CD4-positive, CD25-positive, alpha-beta regulatory T cell (primary cell): ENCODE measurements at regions not wholly inside any gene's neighbourhood (a gene's known extent, or its start where the extent isn't known, plus 50 kb on each side); places are given as distances from the start of the nearest gene placed in this dataset.
A peak's percentile ranks its signal among the peaks of the same experiment; 100 is the strongest.

Experiments used
- ATAC-seq, 2 donors: fragments of 150-1000 bp; cut with Tn5 transposase; one replicate each; pipeline ENCODE4 v1.10.0; 2021; ENCODE audit warnings: low read depth in 2 of 2, moderate number of reproducible peaks in 2 of 2, moderate library complexity in 1 of 2
- DNase-seq, 3 donors: peaks; one replicate each; pipeline versions ENCODE4 v3.0.0 to v3.0.0-alpha.2; 2012 to 2022; ENCODE audit warnings: mixed read lengths in 1 of 3
- H3K27ac ChIP-seq: one replicate; pipeline ENCODE4 v1.7.0; 2013; ENCODE audit warnings: mild to moderate bottlenecking, low read length; ENCODE audit not compliant: insufficient read depth, poor library complexity, severe bottlenecking
- H3K27me3 ChIP-seq: one replicate; pipeline ENCODE4 v1.7.0; 2013; ENCODE audit warnings: low read length; ENCODE audit not compliant: control insufficient read depth, insufficient read depth
- H3K36me3 ChIP-seq: one replicate; pipeline ENCODE4 v1.7.0; 2013; ENCODE audit warnings: mild to moderate bottlenecking, low read length, moderate library complexity; ENCODE audit not compliant: control insufficient read depth, insufficient read depth
- H3K4me1 ChIP-seq: 2 replicates; pipeline ENCODE4 v1.7.0; 2013; ENCODE audit warnings: mild to moderate bottlenecking, low read length; ENCODE audit not compliant: insufficient read depth, control insufficient read depth, poor library complexity, severe bottlenecking
- H3K4me3 ChIP-seq: one replicate; pipeline ENCODE4 v1.7.0; 2013; ENCODE audit warnings: low read depth, mild to moderate bottlenecking, low read length, moderate library complexity
- H3K9me3 ChIP-seq, 2 experiments: 1 replicate in 1 of 2; 2 replicates in 1 of 2; pipeline ENCODE4 v1.7.0; 2013; ENCODE audit warnings: low read length in 2 of 2, mild to moderate bottlenecking in 1 of 2, moderate library complexity in 1 of 2; ENCODE audit not compliant: control insufficient read depth in 2 of 2
- H3K27ac Mint-ChIP-seq, 3 donors: one replicate each; pipeline ENCODE4 v1.8.0; 2020 to 2022; ENCODE audit warnings: mild to moderate bottlenecking in 3 of 3, mixed read lengths in 3 of 3, moderate library complexity in 2 of 3
- H3K27me3 Mint-ChIP-seq: one replicate; pipeline ENCODE4 v1.8.0; 2022; ENCODE audit warnings: mild to moderate bottlenecking, mixed read lengths
- H3K36me3 Mint-ChIP-seq: one replicate; pipeline ENCODE4 v1.8.0; 2020; ENCODE audit warnings: mixed read lengths
- H3K4me1 Mint-ChIP-seq, 4 donors: one replicate each; pipeline ENCODE4 v1.8.0; 2020 to 2022; ENCODE audit warnings: mixed read lengths in 4 of 4, mild to moderate bottlenecking in 1 of 4
- H3K4me3 Mint-ChIP-seq, 4 donors: one replicate each; pipeline ENCODE4 v1.8.0; 2020 to 2022; ENCODE audit warnings: mild to moderate bottlenecking in 4 of 4, mixed read lengths in 4 of 4, moderate library complexity in 3 of 4
- H3K9me3 Mint-ChIP-seq, 7 donors: one replicate each; pipeline ENCODE4 v1.8.0; 2020 to 2022; ENCODE audit warnings: mixed read lengths in 7 of 7, mild to moderate bottlenecking in 3 of 7, moderate library complexity in 2 of 7

- no peaks in the 10 kb centered on the region for H3K4me1 ChIP-seq
- ATAC-seq (no peak), DNase-seq (no peak)
- Mint-ChIP-seq H3K9me3 (no peaks in the 10 kb centered on the region), H3K36me3 (peaks cover 6% of the 10 kb centered on the region), H3K27ac (no peak overlapping the region), H3K4me3 (no peak overlapping the region), H3K27me3 (no peaks in the 10 kb centered on the region), H3K4me1 (peaks cover 3 to 13% (median 9%) of the 10 kb centered on the region in 4 donors)
- no peak overlapping the region for H3K4me3 ChIP-seq
- no peak overlapping the region for H3K27ac ChIP-seq
- H3K36me3 ChIP-seq = no peaks in the 10 kb centered on the region
- no peaks in the 10 kb centered on the region for H3K9me3 ChIP-seq
- H3K27me3 ChIP-seq = no peaks in the 10 kb centered on the region
Observed at GRCh38 chr1:222890716-222891115, 75.9 kb downstream of the DISP1 start.

- H3K27ac ChIP-seq = no peak overlapping the region
- H3K27ac Mint-ChIP-seq = no peak overlapping the region
- peaks cover 5% of the 10 kb centered on the region for H3K36me3 Mint-ChIP-seq
- no peak for ATAC-seq
- no peak for DNase-seq
- H3K27me3 Mint-ChIP-seq = no peaks in the 10 kb centered on the region
- H3K4me3 ChIP-seq = no peak overlapping the region
- H3K27me3 ChIP-seq = no peaks in the 10 kb centered on the region
- no peaks in the 10 kb centered on the region for H3K36me3 ChIP-seq
- no peaks in the 10 kb centered on the region for H3K9me3 Mint-ChIP-seq
- no peak overlapping the region for H3K4me3 Mint-ChIP-seq
- peaks cover 3 to 11% (median 8%) of the 10 kb centered on the region in 4 donors for H3K4me1 Mint-ChIP-seq
- no peaks in the 10 kb centered on the region for H3K9me3 ChIP-seq
- no peaks in the 10 kb centered on the region for H3K4me1 ChIP-seq
Observed at GRCh38 chr1:222891578-222891977, 76.7 kb downstream of the DISP1 start.

- no peak overlapping the region for H3K27ac Mint-ChIP-seq
- H3K4me1 Mint-ChIP-seq = peaks cover 3 to 15% (median 13%) of the 10 kb centered on the region in 4 donors
- no peak overlapping the region for H3K4me3 Mint-ChIP-seq
- Histone ChIP-seq H3K27me3 (no peaks in the 10 kb centered on the region), H3K27ac (no peak overlapping the region), H3K36me3 (no peaks in the 10 kb centered on the region), H3K4me1 (no peaks in the 10 kb centered on the region), H3K9me3 (no peaks in the 10 kb centered on the region), H3K4me3 (no peak overlapping the region)
- DNase-seq (no peak), ATAC-seq (no peak)
- H3K27me3 Mint-ChIP-seq = no peaks in the 10 kb centered on the region
- H3K36me3 Mint-ChIP-seq = peaks cover 5% of the 10 kb centered on the region
- H3K9me3 Mint-ChIP-seq = no peaks in the 10 kb centered on the region
Observed at GRCh38 chr1:222892137-222892769, 77.4 kb downstream of the DISP1 start.

- ATAC-seq (no peak), DNase-seq (no peak)
- H3K4me1 Mint-ChIP-seq = peaks cover 3 to 23% (median 18%) of the 10 kb centered on the region in 4 donors
- H3K9me3 ChIP-seq = no peaks in the 10 kb centered on the region
- no peak overlapping the region for H3K27ac Mint-ChIP-seq
- no peak overlapping the region for H3K27ac ChIP-seq
- no peak overlapping the region for H3K4me3 ChIP-seq
- H3K9me3 Mint-ChIP-seq = no peaks in the 10 kb centered on the region
- H3K4me1 ChIP-seq = no peaks in the 10 kb centered on the region
- H3K4me3 Mint-ChIP-seq = no peak overlapping the region
- H3K36me3 Mint-ChIP-seq = peaks cover 5% of the 10 kb centered on the region
- no peaks in the 10 kb centered on the region for H3K27me3 Mint-ChIP-seq
- no peaks in the 10 kb centered on the region for H3K36me3 ChIP-seq
- H3K27me3 ChIP-seq = no peaks in the 10 kb centered on the region
Observed at GRCh38 chr1:222893255-222893654, 78.4 kb downstream of the DISP1 start.

- Mint-ChIP-seq H3K36me3 (peaks cover 5% of the 10 kb centered on the region), H3K27me3 (no peaks in the 10 kb centered on the region), H3K4me3 (no peak overlapping the region), H3K9me3 (no peaks in the 10 kb centered on the region), H3K27ac (no peak overlapping the region), H3K4me1 (peaks cover 3 to 21% (median 17%) of the 10 kb centered on the region in 4 donors)
- no peaks in the 10 kb centered on the region for H3K27me3 ChIP-seq
- H3K9me3 ChIP-seq = no peaks in the 10 kb centered on the region
- H3K4me3 ChIP-seq = no peak overlapping the region
- no peak for ATAC-seq
- H3K4me1 ChIP-seq = no peaks in the 10 kb centered on the region
- no peak overlapping the region for H3K27ac ChIP-seq
- no peaks in the 10 kb centered on the region for H3K36me3 ChIP-seq
- DNase-seq = no peak
Observed at GRCh38 chr1:222894331-222894730, 79.5 kb downstream of the DISP1 start.

GRCh38 chr1:222896630-222897526 lies 82.0 kb downstream of the DISP1 start:
- no peaks in the 10 kb centered on the region for H3K27me3 ChIP-seq
- H3K36me3 Mint-ChIP-seq = peaks cover 8% of the 10 kb centered on the region
- peak overlapping the region in 2 of 4 donors; percentile 29 to 66 for H3K4me3 Mint-ChIP-seq
- H3K4me3 ChIP-seq = peak overlapping the region; percentile 54
- no peaks in the 10 kb centered on the region for H3K27me3 Mint-ChIP-seq
- peaks cover 0 to 2% (median 0%) of the 10 kb centered on the region in 7 donors for H3K9me3 Mint-ChIP-seq
- no peaks in the 10 kb centered on the region for H3K9me3 ChIP-seq
- H3K36me3 ChIP-seq = no peaks in the 10 kb centered on the region
- no peak overlapping the region for H3K27ac ChIP-seq
- DNase-seq = no peak
- no peak for ATAC-seq
- peaks cover 8 to 21% (median 14%) of the 10 kb centered on the region in 4 donors for H3K4me1 Mint-ChIP-seq
- H3K27ac Mint-ChIP-seq = peak overlapping the region; percentile 17 to 74 (median 44)
- no peaks in the 10 kb centered on the region for H3K4me1 ChIP-seq

DNA sequence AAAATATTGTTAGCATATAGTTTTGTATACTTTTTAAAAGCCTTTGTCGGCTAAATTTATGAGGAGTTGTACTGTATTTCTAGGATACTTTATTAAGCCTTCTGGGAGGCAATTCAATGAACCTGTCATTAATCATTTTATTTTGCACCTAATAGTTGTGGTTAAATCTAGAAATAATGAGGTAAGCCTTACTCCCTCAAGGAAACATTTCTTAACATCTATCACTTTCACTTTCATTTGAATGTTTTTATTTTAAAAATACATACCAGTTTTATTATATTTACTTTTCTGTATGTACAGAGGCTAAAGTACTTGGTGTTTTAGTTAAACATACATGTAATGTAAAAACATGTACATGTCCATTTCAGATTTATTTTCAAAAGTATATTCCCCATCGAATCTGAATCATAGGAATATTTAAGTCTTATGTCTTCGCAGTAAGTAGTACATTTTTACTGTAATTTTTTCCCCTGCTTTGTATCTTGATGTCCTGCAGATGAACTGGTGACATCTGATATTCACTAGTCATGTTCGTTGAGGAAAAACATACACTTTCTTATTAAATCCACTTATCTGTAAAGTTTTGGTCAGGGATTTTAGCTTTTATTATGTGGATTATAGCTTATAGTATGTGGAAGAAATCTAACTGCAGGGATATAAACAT lies 82.8 kb downstream of the DISP1 start:
- H3K27ac ChIP-seq = no peak overlapping the region
- H3K4me1 ChIP-seq = no peaks in the 10 kb centered on the region
- Mint-ChIP-seq H3K27ac (peak overlapping the region; percentile 40 to 88 (median 48)), H3K36me3 (peaks cover 3% of the 10 kb centered on the region), H3K27me3 (no peaks in the 10 kb centered on the region), H3K4me1 (peaks cover 8 to 21% (median 14%) of the 10 kb centered on the region in 4 donors), H3K4me3 (peak overlapping the region; percentile 2 to 79 (median 52)), H3K9me3 (peaks cover 0 to 2% (median 0%) of the 10 kb centered on the region in 7 donors)
- ATAC-seq (no peak), DNase-seq (peak in 1 of 3 donors; percentile 19)
- no peaks in the 10 kb centered on the region for H3K9me3 ChIP-seq
- no peaks in the 10 kb centered on the region for H3K36me3 ChIP-seq
- H3K4me3 ChIP-seq = peak overlapping the region; percentile 54
- no peaks in the 10 kb centered on the region for H3K27me3 ChIP-seq
